Stomach smooth muscle (tissue), 2 donors: ENCODE measurements at regions not wholly inside any gene's neighbourhood (a gene's known extent, or its start where the extent isn't known, plus 50 kb on each side); places are given as distances from the start of the nearest gene placed in this dataset.

Source experiments
- H3K27ac ChIP-seq: one replicate; pipeline ENCODE4 v1.7.0; 2013; ENCODE audit warnings: mild to moderate bottlenecking, low read length, inconsistent platforms
- H3K27me3 ChIP-seq, 2 donors: one replicate each; pipeline ENCODE4 v1.7.0; 2013; ENCODE audit warnings: low read length in 2 of 2; ENCODE audit not compliant: insufficient read depth in 2 of 2, control insufficient read depth in 1 of 2
- H3K36me3 ChIP-seq, 2 donors: one replicate each; pipeline ENCODE4 v1.7.0; 2013; ENCODE audit warnings: low read length in 2 of 2; ENCODE audit not compliant: control insufficient read depth in 2 of 2, insufficient read depth in 2 of 2
- H3K4me1 ChIP-seq: one replicate; pipeline ENCODE4 v1.7.0; 2013; ENCODE audit warnings: low read length; ENCODE audit not compliant: control insufficient read depth, insufficient read depth
- H3K4me3 ChIP-seq, 2 donors: one replicate each; pipeline ENCODE4 v1.7.0; 2013; ENCODE audit warnings: low read length in 2 of 2
- H3K9ac ChIP-seq, 2 donors: one replicate each; pipeline ENCODE4 v1.7.0; 2013; ENCODE audit warnings: low read length in 2 of 2, mild to moderate bottlenecking in 1 of 2
- H3K9me3 ChIP-seq, 2 donors: one replicate each; pipeline ENCODE4 v1.7.0; 2013; ENCODE audit warnings: low read length in 2 of 2; ENCODE audit not compliant: control insufficient read depth in 2 of 2
- donor health status: healthy.
- donor health status: Pancreatic carcinoma.

- Histone ChIP-seq H3K36me3 (no peaks in the 10 kb centered on the region), H3K9ac (no peak overlapping the region), H3K9me3 (no peaks in the 10 kb centered on the region), H3K27me3 (no peaks in the 10 kb centered on the region), H3K4me1 (no peaks in the 10 kb centered on the region), H3K4me3 (no peak overlapping the region), H3K27ac (no peak overlapping the region)
Observed at GRCh38 chr3:181764544-181764943, 52.8 kb downstream of the SOX2 start.

- peaks cover 0 to 3% of the 10 kb centered on the region in 2 donors for H3K27me3 ChIP-seq
- H3K9me3 ChIP-seq, result no peaks in the 10 kb centered on the region
- no peak overlapping the region for H3K4me3 ChIP-seq
- no peaks in the 10 kb centered on the region for H3K4me1 ChIP-seq
- H3K36me3 ChIP-seq, result no peaks in the 10 kb centered on the region
- H3K9ac ChIP-seq, result no peak overlapping the region
- no peak overlapping the region for H3K27ac ChIP-seq
Observed at GRCh38 chr3:181770296-181770695, 58.6 kb downstream of the SOX2 start.

GRCh38 chr3:181771120-181771519 is 59.4 kb downstream of the SOX2 start:
- no peak overlapping the region for H3K4me3 ChIP-seq
- H3K27me3 ChIP-seq, result peaks cover 0 to 3% of the 10 kb centered on the region in 2 donors
- H3K9ac ChIP-seq, result no peak overlapping the region
- H3K9me3 ChIP-seq, result no peaks in the 10 kb centered on the region
- no peak overlapping the region for H3K27ac ChIP-seq
- no peaks in the 10 kb centered on the region for H3K36me3 ChIP-seq
- no peaks in the 10 kb centered on the region for H3K4me1 ChIP-seq

- no peak overlapping the region for H3K27ac ChIP-seq
- no peak overlapping the region for H3K4me3 ChIP-seq
- no peak overlapping the region for H3K9ac ChIP-seq
- H3K36me3 ChIP-seq, result no peaks in the 10 kb centered on the region
- H3K27me3 ChIP-seq, result peaks cover 0 to 3% of the 10 kb centered on the region in 2 donors
- no peaks in the 10 kb centered on the region for H3K9me3 ChIP-seq
- no peaks in the 10 kb centered on the region for H3K4me1 ChIP-seq
Observed at GRCh38 chr3:181772166-181772565, 60.4 kb downstream of the SOX2 start.

- no peaks in the 10 kb centered on the region for H3K9me3 ChIP-seq
- H3K4me1 ChIP-seq, result no peaks in the 10 kb centered on the region
- H3K36me3 ChIP-seq, result no peaks in the 10 kb centered on the region
- H3K9ac ChIP-seq, result no peak overlapping the region
- peaks cover 0 to 3% of the 10 kb centered on the region in 2 donors for H3K27me3 ChIP-seq
- no peak overlapping the region for H3K27ac ChIP-seq
- H3K4me3 ChIP-seq, result no peak overlapping the region
Observed at GRCh38 chr3:181773921-181774320, 62.2 kb downstream of the SOX2 start.

GRCh38 chr3:181782306-181782954 is 70.7 kb downstream of the SOX2 start:
- Histone ChIP-seq H3K9me3 (no peaks in the 10 kb centered on the region), H3K9ac (no peak overlapping the region), H3K4me3 (no peak overlapping the region), H3K27me3 (peaks cover 0 to 2% of the 10 kb centered on the region in 2 donors), H3K36me3 (no peaks in the 10 kb centered on the region), H3K27ac (no peak overlapping the region), H3K4me1 (no peaks in the 10 kb centered on the region)

GRCh38 chr3:181790561-181790960 is 78.8 kb downstream of the SOX2 start:
- H3K27ac ChIP-seq, result no peak overlapping the region
- H3K4me3 ChIP-seq, result no peak overlapping the region
- H3K36me3 ChIP-seq, result no peaks in the 10 kb centered on the region
- H3K4me1 ChIP-seq, result no peaks in the 10 kb centered on the region
- no peaks in the 10 kb centered on the region for H3K27me3 ChIP-seq
- H3K9me3 ChIP-seq, result no peaks in the 10 kb centered on the region
- H3K9ac ChIP-seq, result no peak overlapping the region

GRCh38 chr3:181791056-181791955 is 79.6 kb downstream of the SOX2 start:
- no peak overlapping the region for H3K4me3 ChIP-seq
- no peaks in the 10 kb centered on the region for H3K36me3 ChIP-seq
- no peaks in the 10 kb centered on the region for H3K9me3 ChIP-seq
- no peaks in the 10 kb centered on the region for H3K4me1 ChIP-seq
- H3K27ac ChIP-seq, result no peak overlapping the region
- H3K9ac ChIP-seq, result no peak overlapping the region
- H3K27me3 ChIP-seq, result no peaks in the 10 kb centered on the region

- Histone ChIP-seq H3K9me3 (no peaks in the 10 kb centered on the region), H3K4me1 (no peaks in the 10 kb centered on the region), H3K27ac (no peak overlapping the region), H3K4me3 (no peak overlapping the region), H3K36me3 (no peaks in the 10 kb centered on the region), H3K9ac (no peak overlapping the region), H3K27me3 (no peaks in the 10 kb centered on the region)
Observed at GRCh38 chr3:181793006-181793405, 81.3 kb downstream of the SOX2 start.

- no peak overlapping the region for H3K27ac ChIP-seq
- H3K36me3 ChIP-seq, result no peaks in the 10 kb centered on the region
- no peak overlapping the region for H3K4me3 ChIP-seq
- no peaks in the 10 kb centered on the region for H3K9me3 ChIP-seq
- H3K4me1 ChIP-seq, result no peaks in the 10 kb centered on the region
- H3K27me3 ChIP-seq, result no peaks in the 10 kb centered on the region
- H3K9ac ChIP-seq, result no peak overlapping the region
Observed at GRCh38 chr3:181794011-181794790, 82.5 kb downstream of the SOX2 start.
